Right lobe of liver (tissue), 6 donors: ENCODE measurements at regions not wholly inside any gene's neighbourhood (a gene's known extent, or its start where the extent isn't known, plus 50 kb on each side); places are given as distances from the start of the nearest gene placed in this dataset.

ENCODE experiments used
- ATAC-seq, 4 donors: fragments of 200-7000 bp; cut with Tn5 transposase; one replicate each; pipeline ENCODE4 v1.9.1; 2020; ENCODE audit warnings: mild to moderate bottlenecking in 4 of 4, moderate library complexity in 4 of 4
- DNase-seq, 3 donors: peaks; one replicate each; pipeline ENCODE4 v3.0.0-alpha.2; 2020
- H3K27ac ChIP-seq, 3 donors: fragments of 200-600 bp; one replicate each; pipeline ENCODE4 v1.8.0; 2022
- H3K27me3 ChIP-seq, 2 donors: fragments of 200-600 bp; one replicate each; pipeline ENCODE4 v1.8.0; 2022
- H3K36me3 ChIP-seq, 4 donors: fragments of 200-600 bp; sonication (generic) in 1 of 4; one replicate each; pipeline versions ENCODE4 v1.5.1 to v1.8.0; 2017 to 2022; ENCODE audit warnings: control low read depth in 1 of 4
- H3K4me1 ChIP-seq, 4 donors: fragments of 200-600 bp; sonication (generic) in 1 of 4; one replicate each; pipeline versions ENCODE4 v1.5.1 to v1.8.0; 2017 to 2022; ENCODE audit warnings: control low read depth in 1 of 4
- H3K4me3 ChIP-seq, 3 donors: fragments of 200-600 bp; one replicate each; pipeline ENCODE4 v1.8.0; 2022
- H3K9me3 ChIP-seq, 4 donors: fragments of 200-600 bp; sonication (generic) in 1 of 4; one replicate each; pipeline versions ENCODE4 v1.5.1 to v1.8.0; 2017 to 2022; ENCODE audit warnings: control low read depth in 1 of 4
- POLR2A ChIP-seq: fragments of 450-650 bp; IDR thresholded peaks from one replicate; pipeline ENCODE4 v1.6.1; 2017; ENCODE audit warnings: antibody characterized with exemption, mild to moderate bottlenecking
- WGBS: methylation state at CpG from one replicate; pipeline ENCODE4 v1.1.6; 2018; ENCODE audit warnings: low coverage, low lambda C conversion rate; ENCODE audit not compliant: insufficient coverage; ENCODE audit errors: missing lambda C conversion rate; 5-methylcytosine and 5-hydroxymethylcytosine counted together
- intact Hi-C, 2 donors: fragments of 100-400 bp; cut with DNase I; formaldehyde crosslinking; loops; one replicate each; pipeline versions ENCODE4 v1.11.2 to v1.14.1; 2022
- TF ChIP-seq, protein P1 (sequence below), 4 donors: fragments of 200-600 bp in 3 of 4; fragments of 450-650 bp in 1 of 4; IDR thresholded peaks; one replicate each; pipeline versions ENCODE4 v1.5.1 to v1.8.0; 2016 to 2022; ENCODE audit warnings: antibody characterized with exemption in 4 of 4, mild to moderate bottlenecking in 2 of 4
- donor health status: DM: no; HTN: yes; CAD: no.
- donor health status: DM: no; HTN: no; CAD: no.
- donor health status: DM: no; HTN: no; CAD: no.
- donor health status: DM: no; HTN: yes; CAD: no.
- donor health status: DM: no; HTN: yes; CAD: no.

DNA sequence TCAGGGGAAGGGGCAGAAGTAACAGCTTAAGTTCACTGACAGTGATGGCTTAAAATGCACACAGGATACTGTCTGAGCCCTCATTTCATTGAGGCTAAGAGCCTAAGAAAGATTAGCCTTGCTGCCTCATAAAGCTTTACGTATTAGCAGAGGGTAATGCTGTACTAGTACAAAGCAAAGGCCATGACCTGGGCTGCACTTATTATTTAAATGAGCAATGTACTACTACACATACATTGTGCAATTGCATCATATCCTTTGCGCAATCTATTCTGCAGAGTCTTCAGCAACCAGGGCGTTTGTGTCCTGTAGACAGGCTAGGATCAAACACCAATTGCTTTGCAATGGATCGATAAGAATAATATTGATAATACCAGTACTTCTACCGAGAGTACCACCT lies 221.8 kb downstream of the TPRG1 start:
- H3K27me3 ChIP-seq: no peaks in the 10 kb centered on the region
- H3K9me3 ChIP-seq: no peaks in the 10 kb centered on the region
- no peaks in the 10 kb centered on the region for H3K36me3 ChIP-seq
- ATAC-seq: no peak
- no peak for DNase-seq
- H3K4me1 ChIP-seq: no peaks in the 10 kb centered on the region
- no peak overlapping the region for H3K4me3 ChIP-seq
- TF ChIP-seq, protein P1, sequence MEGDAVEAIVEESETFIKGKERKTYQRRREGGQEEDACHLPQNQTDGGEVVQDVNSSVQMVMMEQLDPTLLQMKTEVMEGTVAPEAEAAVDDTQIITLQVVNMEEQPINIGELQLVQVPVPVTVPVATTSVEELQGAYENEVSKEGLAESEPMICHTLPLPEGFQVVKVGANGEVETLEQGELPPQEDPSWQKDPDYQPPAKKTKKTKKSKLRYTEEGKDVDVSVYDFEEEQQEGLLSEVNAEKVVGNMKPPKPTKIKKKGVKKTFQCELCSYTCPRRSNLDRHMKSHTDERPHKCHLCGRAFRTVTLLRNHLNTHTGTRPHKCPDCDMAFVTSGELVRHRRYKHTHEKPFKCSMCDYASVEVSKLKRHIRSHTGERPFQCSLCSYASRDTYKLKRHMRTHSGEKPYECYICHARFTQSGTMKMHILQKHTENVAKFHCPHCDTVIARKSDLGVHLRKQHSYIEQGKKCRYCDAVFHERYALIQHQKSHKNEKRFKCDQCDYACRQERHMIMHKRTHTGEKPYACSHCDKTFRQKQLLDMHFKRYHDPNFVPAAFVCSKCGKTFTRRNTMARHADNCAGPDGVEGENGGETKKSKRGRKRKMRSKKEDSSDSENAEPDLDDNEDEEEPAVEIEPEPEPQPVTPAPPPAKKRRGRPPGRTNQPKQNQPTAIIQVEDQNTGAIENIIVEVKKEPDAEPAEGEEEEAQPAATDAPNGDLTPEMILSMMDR (IDR thresholded peaks at IDR 0.05): no peak
- TF ChIP-seq POLR2A: no peak
- H3K27ac ChIP-seq: no peak overlapping the region
- 72% methylated on average over 5 of the region's 5 CpGs for WGBS
- intact Hi-C loops: no loop called here

DNA sequence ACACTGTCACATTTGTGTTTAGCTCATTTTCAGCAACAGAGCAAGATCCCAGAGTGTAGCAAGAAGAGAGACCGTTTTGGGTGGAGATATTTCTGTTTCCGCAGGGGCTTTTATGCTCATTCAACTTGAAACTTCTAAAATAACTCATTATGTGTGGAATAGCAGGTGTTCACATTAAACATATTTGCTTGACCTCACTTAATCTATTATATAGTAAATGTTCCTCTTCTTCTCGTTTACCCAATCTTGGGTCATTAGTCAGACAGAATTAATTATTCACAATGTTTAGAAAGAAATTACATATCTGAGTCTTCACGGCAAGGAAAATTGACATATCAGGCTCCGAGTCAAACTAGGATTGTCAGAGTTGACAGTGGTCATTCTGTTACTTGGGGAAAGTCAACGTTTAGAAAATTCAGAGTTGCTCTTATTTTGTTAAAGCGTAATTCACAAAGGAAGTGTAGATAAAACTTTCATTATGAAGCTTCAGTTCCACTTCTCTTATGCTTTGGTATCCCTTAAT lies 222.9 kb downstream of the TPRG1 start:
- H3K27me3 ChIP-seq: no peaks in the 10 kb centered on the region
- no peak overlapping the region for H3K4me3 ChIP-seq
- intact Hi-C loops: no loop called here
- no peaks in the 10 kb centered on the region for H3K4me1 ChIP-seq
- H3K9me3 ChIP-seq: no peaks in the 10 kb centered on the region
- no peak for TF ChIP-seq POLR2A
- TF ChIP-seq, protein P1 (IDR thresholded peaks at IDR 0.05): no peak
- no peak for DNase-seq
- no peak for ATAC-seq
- H3K27ac ChIP-seq: no peak overlapping the region
- no peaks in the 10 kb centered on the region for H3K36me3 ChIP-seq
- WGBS: 57% methylated on average over 7 of the region's 7 CpGs

DNA sequence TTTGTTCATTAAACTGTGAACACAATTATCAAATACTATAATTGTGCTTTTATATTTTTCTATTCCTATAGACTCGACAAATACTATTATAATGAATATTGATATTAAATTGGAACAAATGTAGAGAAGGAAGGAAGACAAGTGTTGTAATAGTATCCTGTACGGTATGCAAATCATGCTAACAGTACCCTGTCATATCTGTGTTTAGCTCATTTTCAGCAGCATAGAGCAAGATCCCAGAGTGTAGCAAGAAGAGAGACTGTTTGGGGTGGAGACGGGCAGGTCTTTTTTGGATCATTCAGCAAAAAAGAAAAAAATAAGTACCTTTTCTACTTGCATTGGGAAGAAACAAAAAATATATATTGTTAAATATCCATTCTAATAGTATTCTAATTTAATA lies 224.1 kb downstream of the TPRG1 start:
- Histone ChIP-seq H3K4me3 (no peak overlapping the region), H3K9me3 (no peaks in the 10 kb centered on the region), H3K27me3 (no peaks in the 10 kb centered on the region), H3K4me1 (no peaks in the 10 kb centered on the region), H3K36me3 (no peaks in the 10 kb centered on the region), H3K27ac (no peak overlapping the region)
- intact Hi-C loops: no loop called here
- TF ChIP-seq, protein P1 (IDR thresholded peaks at IDR 0.05): no peak
- no peak for TF ChIP-seq POLR2A
- DNase-seq (no peak), ATAC-seq (no peak)
- 69% methylated on average over 3 of the region's 3 CpGs for WGBS

DNA sequence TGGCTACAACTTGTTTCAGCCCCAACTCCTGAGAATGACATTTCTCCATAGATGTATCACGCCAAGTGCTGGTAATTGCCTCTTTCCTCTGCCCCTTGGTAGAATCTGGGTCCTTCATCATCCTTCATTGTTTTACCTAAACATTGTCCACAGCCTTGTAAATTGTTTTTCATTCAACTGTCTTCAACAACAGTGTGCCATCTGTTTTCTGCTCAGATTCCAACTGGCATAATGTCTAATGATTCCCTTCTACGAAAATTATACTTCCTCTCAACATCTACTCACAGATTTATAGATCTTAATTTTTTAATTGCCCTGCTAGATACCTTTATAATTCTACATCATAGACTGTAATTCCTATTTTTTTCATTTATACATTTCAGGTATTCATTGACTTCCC lies 226.9 kb downstream of the TPRG1 start:
- Histone ChIP-seq H3K27me3 (no peaks in the 10 kb centered on the region), H3K27ac (no peak overlapping the region), H3K4me1 (no peaks in the 10 kb centered on the region), H3K36me3 (no peaks in the 10 kb centered on the region), H3K9me3 (no peaks in the 10 kb centered on the region), H3K4me3 (no peak overlapping the region)
- DNase-seq (no peak), ATAC-seq (no peak)
- 69% methylated on average over 2 of the region's 2 CpGs for WGBS
- no peak for TF ChIP-seq POLR2A
- TF ChIP-seq, protein P1 (IDR thresholded peaks at IDR 0.05): no peak
- intact Hi-C loops: no loop called here

DNA sequence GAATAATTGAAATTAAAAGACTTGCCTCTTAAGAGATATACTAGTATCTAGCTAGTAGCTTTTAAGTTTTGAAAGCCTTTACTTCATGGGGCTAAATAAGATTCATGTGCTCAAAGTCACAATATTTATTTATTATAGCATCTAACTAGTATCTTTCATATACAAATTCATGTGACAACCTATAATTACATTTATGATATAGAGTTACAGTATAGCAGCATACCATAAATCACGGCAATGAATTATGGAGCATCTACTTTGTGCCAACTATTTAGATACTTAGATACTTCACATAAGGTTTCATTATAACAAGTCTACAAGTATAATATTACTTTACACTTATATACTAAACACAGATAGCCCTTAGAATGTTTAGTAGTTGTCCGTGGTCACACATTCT lies 229.4 kb downstream of the TPRG1 start:
- H3K9me3 ChIP-seq: no peaks in the 10 kb centered on the region
- H3K4me3 ChIP-seq: no peak overlapping the region
- ATAC-seq (no peak), DNase-seq (no peak)
- H3K4me1 ChIP-seq: no peaks in the 10 kb centered on the region
- intact Hi-C loops: no loop called here
- H3K36me3 ChIP-seq: no peaks in the 10 kb centered on the region
- TF ChIP-seq POLR2A: no peak
- TF ChIP-seq, protein P1 (IDR thresholded peaks at IDR 0.05): no peak
- WGBS: 84% methylated on average over 2 of the region's 2 CpGs
- H3K27ac ChIP-seq: no peak overlapping the region
- no peaks in the 10 kb centered on the region for H3K27me3 ChIP-seq
